Suppressor macrophage (primary cell): ENCODE measurements at regions not wholly inside any gene's neighbourhood (a gene's known extent, or its start where the extent isn't known, plus 50 kb on each side); places are given as distances from the start of the nearest gene placed in this dataset.
"Not testable (repeated sequence)": the region's sequence is repeated elsewhere in the genome, so short reads cannot be mapped to it uniquely, and the experiment has no call there.

ENCODE experiments used
- DNase-seq, 4 experiments: peaks; one replicate each; pipeline ENCODE4 v3.0.0-alpha.2; 2020 to 2022

- DNase-seq, result no peak
Observed at GRCh38 chr12:131192951-131193350, 239.2 kb downstream of the ADGRD1 start.

GRCh38 chr12:131194166-131194565 is 240.5 kb downstream of the ADGRD1 start:
- no peak for DNase-seq

GRCh38 chr12:131195796-131196195 is 242.1 kb downstream of the ADGRD1 start:
- DNase-seq, result no peak

GRCh38 chr12:131196220-131196619 is 242.5 kb downstream of the ADGRD1 start:
- no peak for DNase-seq

GRCh38 chr12:131197490-131197889 is 243.8 kb downstream of the ADGRD1 start:
- no peak for DNase-seq

- DNase-seq, result no peak
Observed at GRCh38 chr12:131199221-131199620, 245.5 kb downstream of the ADGRD1 start.

GRCh38 chr12:131201912-131202311 is 248.2 kb downstream of the ADGRD1 start:
- DNase-seq, result not testable (repeated sequence)

- no peak for DNase-seq
Observed at GRCh38 chr12:131202592-131203378, 249.1 kb downstream of the ADGRD1 start.

GRCh38 chr12:131203666-131204415 is 250.1 kb downstream of the ADGRD1 start:
- no peak for DNase-seq

- no peak for DNase-seq
Observed at GRCh38 chr12:131204416-131205274, 250.9 kb downstream of the ADGRD1 start.

GRCh38 chr12:131205275-131205933 is 251.7 kb downstream of the ADGRD1 start:
- DNase-seq, result not testable (repeated sequence)

- not testable (repeated sequence) for DNase-seq
Observed at GRCh38 chr12:131206630-131207299, 253.1 kb downstream of the ADGRD1 start.

GRCh38 chr12:131207300-131207660 is 253.6 kb downstream of the ADGRD1 start:
- not testable (repeated sequence) for DNase-seq

GRCh38 chr12:131207841-131208240 is 254.1 kb downstream of the ADGRD1 start:
- not testable (repeated sequence) for DNase-seq

GRCh38 chr12:131208425-131208824 is 254.7 kb downstream of the ADGRD1 start:
- no peak for DNase-seq

GRCh38 chr12:131209082-131210070 is 255.7 kb downstream of the ADGRD1 start:
- DNase-seq, result peak in 3 of 4 experiments; percentile 43 to 53 (median 43)

GRCh38 chr12:131210506-131211339 is 257.0 kb downstream of the ADGRD1 start:
- DNase-seq, result no peak

GRCh38 chr12:131211340-131211938 is 257.7 kb downstream of the ADGRD1 start:
- DNase-seq, result no peak

GRCh38 chr12:131213896-131214442 is 260.3 kb downstream of the ADGRD1 start:
- DNase-seq, result no peak
